ENCODE measurements at regions not wholly inside any gene's neighbourhood (a gene's known extent, or its start where the extent isn't known, plus 50 kb on each side); places are given as distances from the start of the nearest gene placed in this dataset.

- ChIA-PET POLR2A (no interaction called here), CTCF (no interaction called here)
These were observed 618.8 kb downstream of the TBC1D22A start for GRCh38 chr22:47381240-47381639.

GRCh38 chr22:47380692-47381091, 618.2 kb downstream of the TBC1D22A start:
- no peak for TF ChIP-seq CTCF (IDR thresholded peaks at IDR 0.05; ENCODE audit: insufficient read depth, low read depth, low read length)
- ChIA-PET POLR2A (no interaction called here), CTCF (no interaction called here)
- no peak for DNase-seq (ENCODE audit: low read depth)
- no peaks in the 10 kb centered on the region for H3K36me3 ChIP-seq (ENCODE audit: control insufficient read depth, insufficient read depth, low read length)
- no peak overlapping the region for H3K4me3 ChIP-seq (ENCODE audit: low read depth, low read length)
- H3K27me3 ChIP-seq (ENCODE audit: control insufficient read depth, insufficient read depth, low read length) = no peaks in the 10 kb centered on the region

More at GRCh38 chr22:47381240-47381639, 618.8 kb downstream of the TBC1D22A start:
- no peaks in the 10 kb centered on the region for H3K36me3 ChIP-seq (ENCODE audit: control insufficient read depth, insufficient read depth, low read length)
- TF ChIP-seq CTCF (IDR thresholded peaks at IDR 0.05; ENCODE audit: insufficient read depth, low read depth, low read length) = no peak
- DNase-seq (ENCODE audit: low read depth) = no peak
- H3K27me3 ChIP-seq (ENCODE audit: control insufficient read depth, insufficient read depth, low read length) = no peaks in the 10 kb centered on the region
- no peak overlapping the region for H3K4me3 ChIP-seq (ENCODE audit: low read depth, low read length)

- ChIA-PET POLR2A (no interaction called here), CTCF (no interaction called here)
- Histone ChIP-seq H3K4me3 (ENCODE audit: low read depth, low read length) (no peak overlapping the region), H3K27me3 (ENCODE audit: control insufficient read depth, insufficient read depth, low read length) (no peaks in the 10 kb centered on the region), H3K36me3 (ENCODE audit: control insufficient read depth, insufficient read depth, low read length) (no peaks in the 10 kb centered on the region)
- DNase-seq (ENCODE audit: low read depth) = no peak
- no peak for TF ChIP-seq CTCF (IDR thresholded peaks at IDR 0.05; ENCODE audit: insufficient read depth, low read depth, low read length)
These were observed 616.6 kb downstream of the TBC1D22A start for GRCh38 chr22:47379037-47379436.

- ChIA-PET CTCF (no interaction called here), POLR2A (no interaction called here)
- no peak for TF ChIP-seq CTCF (IDR thresholded peaks at IDR 0.05; ENCODE audit: insufficient read depth, low read depth, low read length)
These were observed 615.6 kb downstream of the TBC1D22A start for GRCh38 chr22:47377926-47378560.

GRCh38 chr22:47376901-47377505, 614.6 kb downstream of the TBC1D22A start:
- Histone ChIP-seq H3K36me3 (ENCODE audit: control insufficient read depth, insufficient read depth, low read length) (no peaks in the 10 kb centered on the region), H3K4me3 (ENCODE audit: low read depth, low read length) (no peak overlapping the region), H3K27me3 (ENCODE audit: control insufficient read depth, insufficient read depth, low read length) (no peaks in the 10 kb centered on the region)
- TF ChIP-seq CTCF (IDR thresholded peaks at IDR 0.05; ENCODE audit: insufficient read depth, low read depth, low read length) = no peak
- DNase-seq (ENCODE audit: low read depth) = no peak
- POLR2A ChIA-PET = no interaction called here
- CTCF ChIA-PET = no interaction called here

More at GRCh38 chr22:47377926-47378560, 615.6 kb downstream of the TBC1D22A start:
- Histone ChIP-seq H3K4me3 (ENCODE audit: low read depth, low read length) (no peak overlapping the region), H3K36me3 (ENCODE audit: control insufficient read depth, insufficient read depth, low read length) (no peaks in the 10 kb centered on the region), H3K27me3 (ENCODE audit: control insufficient read depth, insufficient read depth, low read length) (no peaks in the 10 kb centered on the region)
- no peak for DNase-seq (ENCODE audit: low read depth)

Data from BJ (cell line).